ENCODE measurements at regions not wholly inside any gene's neighbourhood (a gene's known extent, or its start where the extent isn't known, plus 50 kb on each side); places are given as distances from the start of the nearest gene placed in this dataset.

GRCh38 chr2:209322041-209322440 lies 101.8 kb upstream of the MAP2 start:
- TF ChIP-seq CTCF (IDR thresholded peaks at IDR 0.05; ENCODE audit: poor library complexity), result peak; percentile 42
- no peak for TF ChIP-seq EZH2phosphoT487 (IDR thresholded peaks at IDR 0.05; ENCODE audit: low read depth, severe bottlenecking, unreplicated experiment)
